ENCODE measurements at regions not wholly inside any gene's neighbourhood (a gene's known extent, or its start where the extent isn't known, plus 50 kb on each side); places are given as distances from the start of the nearest gene placed in this dataset.

DNA sequence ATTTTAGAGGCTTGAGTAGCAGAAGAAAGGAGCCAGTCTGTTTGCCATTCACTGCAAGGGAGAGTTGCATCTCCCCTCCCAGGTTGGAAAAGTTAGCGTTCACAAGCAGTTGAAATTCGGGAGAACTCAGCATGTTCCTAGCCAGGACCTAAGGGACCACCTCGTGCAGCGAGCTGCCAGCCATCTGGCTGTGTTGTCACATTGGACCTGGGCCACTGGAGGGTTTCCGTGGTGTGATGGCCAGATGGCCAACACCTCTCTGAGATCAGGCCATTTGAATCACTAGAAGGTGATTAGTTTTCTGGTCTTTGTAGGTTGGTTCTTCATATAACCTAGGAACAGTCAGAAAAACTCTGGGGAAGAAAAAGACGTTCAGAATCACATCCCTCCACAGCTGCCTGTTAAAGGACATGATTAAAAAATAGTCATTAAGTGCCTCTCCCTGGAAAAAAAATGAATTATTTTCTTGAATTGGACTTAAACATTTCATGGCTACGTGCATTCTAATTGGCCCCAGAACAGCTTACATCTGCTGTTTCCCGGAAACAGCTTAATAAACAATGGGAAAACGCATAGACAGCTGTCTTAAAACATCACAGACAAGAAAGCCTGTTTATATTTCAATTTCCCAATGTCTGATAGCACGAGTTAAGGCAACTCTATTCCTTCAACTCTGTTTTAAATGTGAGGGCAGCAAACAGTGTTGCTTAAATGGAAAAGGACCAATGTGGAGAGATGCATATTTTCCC is 303.9 kb downstream of the TENT4A start:
- WGBS, 2 donors: 46 to 56% methylated on average over 10 of the region's 10 CpGs
- Histone ChIP-seq H3K27ac (no peak overlapping the region), H3K9me3 (peaks cover 0 to 15% (median 7%) of the 10 kb centered on the region in 3 donors), H3K4me3 (no peak overlapping the region), H3K36me3 (no peaks in the 10 kb centered on the region), H3K27me3 (no peaks in the 10 kb centered on the region), H3K4me1 (no peaks in the 10 kb centered on the region)
- intact Hi-C loops (cut with DNase I): no loop called here
- DNase-seq: no peak
- TF ChIP-seq POLR2A (IDR thresholded peaks at IDR 0.05): no peak
- TF ChIP-seq, protein P1, sequence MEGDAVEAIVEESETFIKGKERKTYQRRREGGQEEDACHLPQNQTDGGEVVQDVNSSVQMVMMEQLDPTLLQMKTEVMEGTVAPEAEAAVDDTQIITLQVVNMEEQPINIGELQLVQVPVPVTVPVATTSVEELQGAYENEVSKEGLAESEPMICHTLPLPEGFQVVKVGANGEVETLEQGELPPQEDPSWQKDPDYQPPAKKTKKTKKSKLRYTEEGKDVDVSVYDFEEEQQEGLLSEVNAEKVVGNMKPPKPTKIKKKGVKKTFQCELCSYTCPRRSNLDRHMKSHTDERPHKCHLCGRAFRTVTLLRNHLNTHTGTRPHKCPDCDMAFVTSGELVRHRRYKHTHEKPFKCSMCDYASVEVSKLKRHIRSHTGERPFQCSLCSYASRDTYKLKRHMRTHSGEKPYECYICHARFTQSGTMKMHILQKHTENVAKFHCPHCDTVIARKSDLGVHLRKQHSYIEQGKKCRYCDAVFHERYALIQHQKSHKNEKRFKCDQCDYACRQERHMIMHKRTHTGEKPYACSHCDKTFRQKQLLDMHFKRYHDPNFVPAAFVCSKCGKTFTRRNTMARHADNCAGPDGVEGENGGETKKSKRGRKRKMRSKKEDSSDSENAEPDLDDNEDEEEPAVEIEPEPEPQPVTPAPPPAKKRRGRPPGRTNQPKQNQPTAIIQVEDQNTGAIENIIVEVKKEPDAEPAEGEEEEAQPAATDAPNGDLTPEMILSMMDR (IDR thresholded peaks at IDR 0.05): no peak

DNA sequence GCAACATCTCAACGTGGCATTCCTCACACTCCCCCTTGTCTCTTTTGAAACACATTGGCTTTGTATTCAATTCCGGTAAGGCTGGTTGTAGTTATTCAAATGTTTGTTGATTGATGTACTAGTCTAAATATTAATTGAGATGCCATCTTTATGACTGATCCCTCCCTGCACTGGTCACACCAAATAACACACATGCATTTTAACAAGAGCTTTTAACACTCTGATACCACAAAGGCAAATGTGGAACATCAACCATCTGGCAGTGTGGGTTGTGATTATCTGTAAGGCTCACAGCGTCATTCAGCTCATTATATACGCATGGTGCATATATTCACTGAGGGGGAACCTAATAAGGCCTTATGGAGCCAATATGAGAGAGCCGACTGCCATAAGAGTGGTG is 305.0 kb downstream of the TENT4A start:
- TF ChIP-seq, protein P1 (IDR thresholded peaks at IDR 0.05): no peak
- no peak for TF ChIP-seq POLR2A (IDR thresholded peaks at IDR 0.05)
- intact Hi-C loops (cut with DNase I): no loop called here
- H3K4me1 ChIP-seq: no peaks in the 10 kb centered on the region
- no peak for DNase-seq
- no peak overlapping the region for H3K27ac ChIP-seq
- no peaks in the 10 kb centered on the region for H3K27me3 ChIP-seq
- H3K36me3 ChIP-seq: no peaks in the 10 kb centered on the region
- H3K4me3 ChIP-seq: no peak overlapping the region
- H3K9me3 ChIP-seq: peaks cover 0 to 25% (median 18%) of the 10 kb centered on the region in 3 donors
- 57 to 60% methylated on average over 5 of the region's 5 CpGs for WGBS, 2 donors

DNA sequence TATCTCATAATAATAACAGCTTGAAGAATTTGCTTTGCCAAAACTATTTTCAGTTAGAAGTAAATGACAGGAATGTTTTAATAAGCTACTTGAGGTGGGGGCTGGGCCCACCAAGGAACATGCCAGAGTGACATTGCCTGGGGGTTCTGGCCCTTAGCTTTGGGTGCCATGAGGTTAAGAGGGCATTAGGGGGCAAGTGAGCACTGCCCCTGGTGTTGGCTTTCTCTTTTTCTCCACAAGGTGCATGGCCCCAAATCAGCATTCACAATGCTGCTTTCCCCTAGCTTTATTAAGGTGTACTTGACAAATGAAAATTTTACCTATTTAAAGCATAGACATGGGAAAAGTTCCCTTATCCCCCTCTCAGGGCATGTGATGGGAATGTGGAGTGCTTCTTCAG is 305.4 kb downstream of the TENT4A start:
- no peak overlapping the region for H3K4me3 ChIP-seq
- no peak for DNase-seq
- H3K27me3 ChIP-seq: no peaks in the 10 kb centered on the region
- H3K9me3 ChIP-seq: peaks cover 0 to 26% (median 19%) of the 10 kb centered on the region in 3 donors
- intact Hi-C loops (cut with DNase I): no loop called here
- H3K27ac ChIP-seq: no peak overlapping the region
- H3K36me3 ChIP-seq: no peaks in the 10 kb centered on the region
- H3K4me1 ChIP-seq: no peaks in the 10 kb centered on the region
- no peak for TF ChIP-seq POLR2A (IDR thresholded peaks at IDR 0.05)
- TF ChIP-seq, protein P1 (IDR thresholded peaks at IDR 0.05): no peak

DNA sequence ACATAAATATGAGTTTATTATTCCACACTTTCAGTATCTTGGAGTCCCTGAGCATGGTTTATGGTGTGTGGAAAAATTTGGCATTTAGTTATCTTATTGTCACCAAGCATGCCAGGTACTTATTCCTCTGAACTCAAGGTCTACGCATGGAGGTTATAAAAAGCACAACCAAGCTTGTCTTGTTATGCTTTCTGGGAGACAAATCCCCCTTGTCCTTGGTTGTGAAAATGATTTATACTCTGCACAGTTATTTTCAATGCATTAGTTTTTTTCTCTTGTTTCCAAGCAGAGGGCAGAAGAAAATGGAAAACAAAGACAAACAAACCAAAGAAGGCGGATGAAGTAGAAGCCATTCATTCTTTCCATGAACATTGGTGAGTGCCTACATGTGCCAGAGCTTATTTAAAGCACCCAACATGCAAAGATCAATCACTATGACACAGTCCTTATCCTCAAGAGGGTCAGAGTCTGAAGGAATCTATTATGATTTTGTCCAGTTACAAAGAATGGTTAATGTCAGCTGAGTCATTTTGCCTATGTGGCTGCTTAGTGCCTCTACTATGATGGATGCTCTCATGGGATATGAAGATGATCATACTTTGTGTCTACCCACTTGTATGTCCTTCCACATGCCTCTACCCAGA is 323.1 kb downstream of the TENT4A start:
- Histone ChIP-seq H3K9me3 (no peaks in the 10 kb centered on the region), H3K36me3 (no peaks in the 10 kb centered on the region), H3K4me3 (no peak overlapping the region), H3K4me1 (no peaks in the 10 kb centered on the region), H3K27ac (no peak overlapping the region), H3K27me3 (no peaks in the 10 kb centered on the region)
- WGBS, 2 donors: 56 to 61% methylated on average over 2 of the region's 2 CpGs
- no peak for TF ChIP-seq POLR2A (IDR thresholded peaks at IDR 0.05)
- TF ChIP-seq, protein P1 (IDR thresholded peaks at IDR 0.05): no peak
- intact Hi-C loops (cut with DNase I): no loop called here
- DNase-seq: no peak

DNA sequence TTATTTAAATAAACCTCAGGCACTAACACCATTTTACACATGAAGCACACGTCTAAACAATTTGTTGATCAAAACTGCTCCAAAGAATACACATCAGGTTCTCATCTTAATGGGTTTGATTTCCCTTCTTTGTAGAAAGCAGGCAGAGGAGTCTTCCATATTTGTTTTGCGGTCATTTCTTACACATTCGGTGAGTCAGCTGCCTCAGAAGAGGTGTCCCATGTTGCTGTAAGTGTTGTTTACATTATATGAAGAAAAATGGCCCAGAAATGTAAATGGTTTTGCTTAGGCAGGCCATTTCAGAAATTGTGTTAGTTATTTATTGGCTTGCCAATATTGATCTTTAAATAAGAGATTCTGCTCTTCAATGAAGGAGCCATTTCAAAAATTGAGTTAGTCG is 325.8 kb downstream of the TENT4A start:
- H3K36me3 ChIP-seq: no peaks in the 10 kb centered on the region
- H3K4me1 ChIP-seq: no peaks in the 10 kb centered on the region
- intact Hi-C loops (cut with DNase I): no loop called here
- no peak for DNase-seq
- WGBS, 2 donors: 53 to 55% methylated on average over 4 of the region's 4 CpGs
- H3K9me3 ChIP-seq: no peaks in the 10 kb centered on the region
- no peaks in the 10 kb centered on the region for H3K27me3 ChIP-seq
- TF ChIP-seq, protein P1 (IDR thresholded peaks at IDR 0.05): no peak
- no peak overlapping the region for H3K27ac ChIP-seq
- H3K4me3 ChIP-seq: no peak overlapping the region

Data from esophagus squamous epithelium (tissue), 5 donors.